IMR-90 (cell line): ENCODE measurements at regions not wholly inside any gene's neighbourhood (a gene's known extent, or its start where the extent isn't known, plus 50 kb on each side); places are given as distances from the start of the nearest gene placed in this dataset.

Experiments
- ATAC-seq: fragments of 200-7000 bp; cut with Tn5 transposase; 2 replicates; pipeline ENCODE4 v1.9.1; 2020; ENCODE audit warnings: low read depth, mild to moderate bottlenecking, moderate library complexity
- BruUV-seq: library from RNA; stranded (reverse); fragments of 400-500 nt; replicated peaks from 2 replicates; lab custom pipeline; 2021; lab: Mats Ljungman, UMichigan
- CTCF ChIA-PET: fragments of 300-600 bp; formaldehyde crosslinking; extraction: SDS; loops from one replicate; lab custom pipeline; 2021; ENCODE audit warnings: antibody characterized with exemption; lab: Yijun Ruan, JAX
- POLR2A ChIA-PET: fragments of 300-600 bp; sonication (Branson Sonifier 250); formaldehyde crosslinking; loops from one replicate; lab custom pipeline; 2022; ENCODE audit warnings: antibody characterized with exemption; ENCODE audit not compliant: unreplicated experiment; lab: Charles Lee
- DNase-seq: peaks from one replicate; pipeline ENCODE4 v3.0.0; 2013
- H2AFZ ChIP-seq: replicated peaks from 2 replicates; pipeline ENCODE3; 2013; ENCODE audit warnings: low read length, mild to moderate bottlenecking; ENCODE audit not compliant: poor library complexity
- H2AK5ac ChIP-seq: 2 replicates; pipeline ENCODE4 v1.6.1; 2013; ENCODE audit warnings: low read depth, low read length, inconsistent platforms
- H2AK9ac ChIP-seq: replicated peaks from 2 replicates; pipeline ENCODE3; 2013; ENCODE audit warnings: mild to moderate bottlenecking, low read depth, low read length, moderate library complexity; ENCODE audit not compliant: poor library complexity
- H2BK120ac ChIP-seq: 2 replicates; pipeline ENCODE4 v1.6.1; 2013; ENCODE audit warnings: low read depth, low read length, inconsistent platforms
- H2BK15ac ChIP-seq: 3 replicates; pipeline ENCODE4 v1.6.1; 2013; ENCODE audit warnings: low read depth, low read length, inconsistent platforms
- H2BK20ac ChIP-seq: 2 replicates; pipeline ENCODE4 v1.6.1; 2013; ENCODE audit warnings: low read depth, mild to moderate bottlenecking, inconsistent platforms, low read length, moderate library complexity
- H2BK5ac ChIP-seq: 2 replicates; pipeline ENCODE4 v1.6.1; 2013; ENCODE audit warnings: mild to moderate bottlenecking, low read depth, low read length, inconsistent platforms; ENCODE audit not compliant: poor library complexity, severe bottlenecking
- H3K14ac ChIP-seq: replicated peaks from 2 replicates; pipeline ENCODE4 v1.6.1; 2013; ENCODE audit warnings: low read depth, low read length, inconsistent platforms
- H3K18ac ChIP-seq: 2 replicates; pipeline ENCODE4 v1.6.1; 2013; ENCODE audit warnings: low read depth, low read length, control low read depth
- H3K23ac ChIP-seq: 2 replicates; pipeline ENCODE4 v1.6.1; 2013; ENCODE audit warnings: low read depth, low read length, inconsistent platforms
- H3K27ac ChIP-seq: 2 replicates; pipeline ENCODE4 v1.5.1; 2013; ENCODE audit warnings: mild to moderate bottlenecking, control low read depth, low read length; ENCODE audit not compliant: insufficient read depth
- H3K27me3 ChIP-seq: 2 replicates; pipeline ENCODE4 v1.6.1; 2013; ENCODE audit warnings: low read length; ENCODE audit not compliant: control insufficient read depth, insufficient read depth
- H3K36me3 ChIP-seq: 2 replicates; pipeline ENCODE4 v1.6.1; 2013; ENCODE audit warnings: low read length, mixed read lengths; ENCODE audit not compliant: control insufficient read depth, insufficient read depth
- H3K4ac ChIP-seq: 2 replicates; pipeline ENCODE4 v1.6.1; 2013; ENCODE audit warnings: low read depth, low read length, inconsistent platforms
- H3K4me1 ChIP-seq: 2 replicates; pipeline ENCODE4 v1.6.1; 2013; ENCODE audit warnings: low read length, mixed read lengths; ENCODE audit not compliant: control insufficient read depth, insufficient read depth
- H3K4me2 ChIP-seq: 2 replicates; pipeline ENCODE4 v1.6.1; 2013; ENCODE audit warnings: low read depth, mild to moderate bottlenecking, control low read depth, low read length, moderate library complexity
- H3K4me3 ChIP-seq: 2 replicates; pipeline ENCODE4 v1.5.1; 2013; ENCODE audit warnings: low read depth, mild to moderate bottlenecking, control low read depth, low read length, moderate library complexity; ENCODE audit not compliant: insufficient read depth
- H3K56ac ChIP-seq: 2 replicates; pipeline ENCODE4 v1.6.1; 2013; ENCODE audit warnings: low read length, inconsistent platforms; ENCODE audit not compliant: insufficient read depth; ENCODE audit errors: extremely low read depth
- H3K79me1 ChIP-seq, 2 experiments: 2 replicates each; pipeline ENCODE4 v1.6.1; 2013; ENCODE audit warnings: low read length in 2 of 2, inconsistent platforms in 1 of 2, low read depth in 1 of 2
- H3K9ac ChIP-seq: 2 replicates; pipeline ENCODE4 v1.6.1; 2013; ENCODE audit warnings: low read depth, low read length, control low read depth
- H3K9me1 ChIP-seq: 2 replicates; pipeline ENCODE4 v1.6.1; 2013; ENCODE audit warnings: low read length, inconsistent platforms; ENCODE audit not compliant: insufficient read depth
- H3K9me3 ChIP-seq: 2 replicates; pipeline ENCODE4 v1.6.1; 2013; ENCODE audit warnings: low read length; ENCODE audit not compliant: control insufficient read depth, insufficient read depth
- H4K20me1 ChIP-seq: 2 replicates; pipeline ENCODE4 v1.6.1; 2013; ENCODE audit warnings: low read length, inconsistent platforms; ENCODE audit not compliant: insufficient read depth
- H4K5ac ChIP-seq: 2 replicates; pipeline ENCODE4 v1.6.1; 2013; ENCODE audit warnings: mild to moderate bottlenecking, low read depth, low read length, control low read depth
- H4K8ac ChIP-seq, 2 experiments: 2 replicates each; pipeline ENCODE4 v1.6.1; 2013; ENCODE audit warnings: low read depth in 2 of 2, low read length in 2 of 2, control low read depth in 1 of 2, inconsistent platforms in 1 of 2
- H4K91ac ChIP-seq: 2 replicates; pipeline ENCODE4 v1.6.1; 2013; ENCODE audit warnings: low read depth, low read length, inconsistent platforms; ENCODE audit not compliant: insufficient read depth
- CEBPB ChIP-seq: IDR thresholded peaks from 2 replicates; pipeline ENCODE4 v1.6.1; 2012; ENCODE audit warnings: low read depth, low read length, improper control_type of control experiment
- CHD1 ChIP-seq: IDR thresholded peaks from 2 replicates; pipeline ENCODE4 v1.6.1; 2012; ENCODE audit warnings: low read depth, low read length, improper control_type of control experiment
- CTCF ChIP-seq: conservative IDR thresholded peaks from 2 replicates; pipeline ENCODE4 v1.5.1; 2012; ENCODE audit warnings: mild to moderate bottlenecking, low read depth, low read length, improper control_type of control experiment
- MAFK ChIP-seq: IDR thresholded peaks from 2 replicates; pipeline ENCODE4 v1.6.1; 2012; ENCODE audit warnings: low read depth, low read length, improper control_type of control experiment
- WGBS, 2 experiments: methylation state at CpG; one replicate each; pipeline versions ENCODE4 v1.1.5 to v1.1.7; 2013; ENCODE audit warnings: missing lambda C conversion rate in 2 of 2; ENCODE audit not compliant: insufficient read length in 1 of 2; ENCODE audit errors: extremely low coverage in 2 of 2; 5-methylcytosine and 5-hydroxymethylcytosine counted together
- dilution Hi-C: fragments of 300-500 bp; cut with HindIII; formaldehyde crosslinking; loops from one replicate; pipeline ENCODE4 v1.14.3; 2018; ENCODE audit warnings: low sequenced_read_pairs; ENCODE audit not compliant: unreplicated experiment
- in situ Hi-C: fragments of 300-500 bp; cut with MboI; formaldehyde crosslinking; loops from 3 replicates; pipeline ENCODE4 v1.14.3; 2019; ENCODE audit warnings: low sequenced_read_pairs, inconsistent platforms, mixed read lengths
- intact Hi-C: fragments of 100-400 bp; cut with micrococcal nuclease; formaldehyde crosslinking; loops from 2 replicates; pipeline ENCODE4 v1.10.0; 2022

- Histone ChIP-seq H4K5ac (no peak overlapping the region), H3K4me2 (no peak overlapping the region), H3K27me3 (no peaks in the 10 kb centered on the region), H3K4me1 (no peaks in the 10 kb centered on the region), H4K91ac (no peak overlapping the region), H2AK5ac (no peak overlapping the region), H3K9me3 (no peaks in the 10 kb centered on the region), H3K9ac (no peak overlapping the region), H3K4me3 (no peak overlapping the region), H3K4ac (no peak overlapping the region), H3K23ac (no peak overlapping the region), H2AK9ac (no peak overlapping the region), H2AFZ (no peak overlapping the region), H3K36me3 (no peaks in the 10 kb centered on the region), H3K14ac (no peak overlapping the region), H2BK20ac (no peak overlapping the region), H2BK5ac (no peak overlapping the region), H3K18ac (no peak overlapping the region), H4K8ac (no peak overlapping the region), H3K56ac (no peak overlapping the region), H2BK15ac (no peak overlapping the region), H2BK120ac (no peak overlapping the region), H3K79me1 (no peaks in the 10 kb centered on the region), H4K20me1 (no peaks in the 10 kb centered on the region), H3K9me1 (no peaks in the 10 kb centered on the region), H3K27ac (no peak overlapping the region)
- 100% methylated on average over 1 of the region's 2 CpGs; no CpG with 5 or more reads in 1 of the 2 experiments for WGBS, 2 experiments
- POLR2A ChIA-PET, result no interaction called here
- in situ Hi-C loops, result no loop called here
- DNase-seq (no peak), ATAC-seq (no peak)
- dilution Hi-C loops, result no loop called here
- CTCF ChIA-PET, result no interaction called here
- TF ChIP-seq MAFK (no peak), CHD1 (no peak), CEBPB (peak; percentile 80), CTCF (no peak)
- no TSS peak for BruUV-seq
- intact Hi-C loops, result no loop called here
Observed at GRCh38 chr9:72415948-72416347, 50.9 kb upstream of the ZFAND5 start.
